ENCODE measurements at regions not wholly inside any gene's neighbourhood (a gene's known extent, or its start where the extent isn't known, plus 50 kb on each side); places are given as distances from the start of the nearest gene placed in this dataset.

DNA sequence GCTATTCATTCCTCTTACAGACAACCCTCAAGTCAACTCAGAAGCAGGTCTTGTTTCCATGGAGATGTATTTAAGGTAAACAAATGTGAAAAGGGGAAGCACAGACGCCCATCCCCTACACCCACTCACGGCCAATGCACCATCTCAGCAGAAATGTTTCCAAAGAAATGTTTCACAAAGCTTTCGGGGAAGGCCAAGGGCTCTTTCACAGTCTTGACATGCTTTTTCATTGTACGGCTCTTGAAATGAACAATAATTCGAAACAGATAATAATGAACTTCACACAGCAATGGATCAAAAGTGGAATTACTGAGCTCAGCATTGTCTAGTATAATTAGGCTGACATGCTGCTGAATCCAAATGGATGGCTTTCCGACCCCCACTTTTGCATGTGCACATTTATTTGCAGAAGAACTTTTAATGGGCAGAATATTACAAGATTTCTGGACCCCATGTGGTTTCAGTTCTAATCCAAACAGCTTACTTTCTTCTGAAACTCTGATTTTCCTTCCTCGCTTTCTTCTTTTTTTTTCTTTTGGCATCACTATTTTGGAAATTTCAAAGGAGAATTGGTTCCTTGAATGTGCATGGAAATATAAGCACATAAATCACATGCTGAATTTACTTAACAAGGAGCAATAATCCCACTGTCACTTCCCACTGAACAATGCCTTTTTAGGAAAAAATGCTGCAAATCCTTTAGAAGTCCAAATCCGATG, 160.9 kb downstream of the SMIM20 start:
- peak; percentile 53 to 67 for DNase-seq

DNA sequence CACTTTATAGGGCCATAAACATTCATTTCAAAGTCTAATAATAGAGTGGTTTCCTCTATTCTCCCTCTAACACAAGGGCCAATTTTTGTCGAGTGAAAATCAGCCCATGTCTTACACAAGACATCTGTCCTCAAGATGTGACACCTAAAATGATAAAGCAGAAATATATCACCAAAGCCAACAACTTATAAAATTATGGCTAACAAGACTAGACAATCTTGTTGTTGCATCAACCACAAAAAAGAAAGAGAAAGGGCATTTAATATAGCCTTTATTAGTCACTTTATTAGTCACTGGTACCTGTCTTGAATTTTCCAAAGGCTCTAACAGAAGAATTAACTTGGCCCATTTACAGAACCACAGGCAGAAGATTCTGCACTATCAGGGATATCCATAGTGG, 161.6 kb downstream of the SMIM20 start:
- no peak for DNase-seq

DNA sequence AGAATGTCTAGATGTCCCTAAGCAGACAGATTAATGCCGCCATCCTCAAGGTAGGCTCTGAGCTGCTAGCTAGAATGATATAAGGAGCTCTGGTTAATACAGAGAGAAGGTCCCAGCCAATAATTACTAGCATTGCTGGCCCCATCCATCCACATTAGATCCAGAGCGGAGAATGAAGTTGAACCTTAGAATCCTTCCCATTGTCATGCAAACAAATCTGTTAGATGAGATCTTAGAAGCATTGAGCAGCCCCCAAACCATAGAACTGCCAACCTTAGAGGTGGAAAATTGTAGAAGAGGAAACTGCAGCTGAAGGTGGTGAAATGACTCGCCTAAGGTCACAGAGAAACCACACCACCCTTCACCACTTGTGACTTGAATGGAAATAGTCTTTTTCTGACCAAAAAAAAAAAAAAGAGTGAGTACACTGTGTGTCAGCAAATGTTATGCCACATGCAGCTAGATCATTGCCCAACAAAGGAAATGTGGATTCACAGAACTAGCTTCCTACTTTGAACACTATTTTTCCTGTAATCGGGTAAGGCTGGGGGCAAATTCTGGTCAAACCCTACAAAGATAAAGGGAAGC, 162.1 kb downstream of the SMIM20 start:
- DNase-seq, result peak; percentile 27 to 41

DNA sequence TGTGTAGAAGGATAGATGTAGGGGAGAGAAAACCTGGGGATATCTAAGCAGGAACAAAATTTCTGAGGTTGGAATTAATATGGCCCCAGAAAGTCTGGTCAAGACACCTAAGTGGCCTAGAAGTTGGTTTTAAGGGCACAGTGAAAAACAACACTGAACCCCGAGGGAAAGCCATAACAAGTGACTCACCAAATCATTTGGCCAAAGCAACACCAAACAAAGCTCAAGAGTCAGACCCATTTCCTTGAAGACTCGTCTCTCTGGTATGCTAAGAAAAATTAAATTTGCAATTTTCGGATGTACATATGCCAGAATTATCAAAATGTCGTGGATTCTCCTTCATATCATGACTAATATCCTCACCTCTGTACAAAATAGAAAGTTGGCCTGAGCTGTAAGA, 162.9 kb downstream of the SMIM20 start:
- no peak for DNase-seq

DNA sequence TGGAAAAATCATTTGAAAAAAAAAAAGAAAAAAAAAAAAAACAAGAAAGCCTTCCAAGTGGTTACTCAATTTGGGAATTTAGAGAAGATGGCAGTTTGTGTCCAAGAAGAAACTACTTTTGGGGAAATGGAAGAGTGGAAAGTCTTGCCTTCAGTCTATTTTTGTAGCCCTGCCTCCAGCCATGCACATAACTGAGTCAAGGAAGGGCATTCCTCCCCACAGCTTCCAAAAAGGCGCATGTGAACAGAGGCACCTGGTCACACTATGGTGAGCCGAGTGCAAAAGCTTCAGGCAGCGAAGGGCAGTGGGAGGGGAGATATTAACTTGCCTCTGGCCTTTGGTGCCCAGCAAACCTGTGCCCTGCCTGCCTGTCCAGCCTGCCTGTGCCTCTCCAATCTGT, 163.7 kb downstream of the SMIM20 start:
- no peak for DNase-seq

DNA sequence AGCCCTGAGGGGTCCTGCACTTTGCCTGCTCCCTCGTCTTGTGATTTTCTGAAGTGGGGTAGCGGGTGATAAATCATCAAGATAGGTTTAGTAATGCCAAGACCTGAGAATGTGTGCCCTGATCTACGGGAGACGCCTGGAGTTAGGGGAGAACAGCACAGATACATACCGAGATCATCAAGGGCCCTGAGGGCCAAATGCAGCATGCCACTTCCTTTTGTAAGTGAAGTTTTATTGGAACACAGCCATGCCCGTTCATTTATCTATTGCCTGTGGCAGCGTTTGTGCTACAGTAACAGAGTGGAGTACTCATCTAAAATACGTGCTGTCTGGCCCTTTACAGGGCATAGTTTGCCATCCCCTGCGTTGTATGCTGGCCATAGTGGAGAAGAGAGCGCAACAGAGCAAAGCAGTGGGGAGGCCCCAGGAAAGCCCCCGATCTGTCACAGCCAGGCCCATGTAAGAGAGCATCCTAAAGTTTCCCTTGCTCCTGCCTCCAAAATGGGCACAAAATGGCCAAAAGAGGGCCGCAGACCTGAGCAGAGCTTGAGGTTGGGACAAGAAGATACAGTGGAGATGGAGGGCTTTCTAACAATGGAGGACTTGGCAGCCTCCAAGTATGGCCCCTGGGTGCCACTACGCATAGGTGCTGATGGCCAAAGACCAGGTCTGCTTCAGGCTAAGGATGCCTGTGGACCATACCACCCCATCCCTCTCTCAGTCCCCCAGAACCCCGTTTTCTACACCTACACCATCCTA, 167.0 kb downstream of the SMIM20 start:
- no peak for DNase-seq

DNA sequence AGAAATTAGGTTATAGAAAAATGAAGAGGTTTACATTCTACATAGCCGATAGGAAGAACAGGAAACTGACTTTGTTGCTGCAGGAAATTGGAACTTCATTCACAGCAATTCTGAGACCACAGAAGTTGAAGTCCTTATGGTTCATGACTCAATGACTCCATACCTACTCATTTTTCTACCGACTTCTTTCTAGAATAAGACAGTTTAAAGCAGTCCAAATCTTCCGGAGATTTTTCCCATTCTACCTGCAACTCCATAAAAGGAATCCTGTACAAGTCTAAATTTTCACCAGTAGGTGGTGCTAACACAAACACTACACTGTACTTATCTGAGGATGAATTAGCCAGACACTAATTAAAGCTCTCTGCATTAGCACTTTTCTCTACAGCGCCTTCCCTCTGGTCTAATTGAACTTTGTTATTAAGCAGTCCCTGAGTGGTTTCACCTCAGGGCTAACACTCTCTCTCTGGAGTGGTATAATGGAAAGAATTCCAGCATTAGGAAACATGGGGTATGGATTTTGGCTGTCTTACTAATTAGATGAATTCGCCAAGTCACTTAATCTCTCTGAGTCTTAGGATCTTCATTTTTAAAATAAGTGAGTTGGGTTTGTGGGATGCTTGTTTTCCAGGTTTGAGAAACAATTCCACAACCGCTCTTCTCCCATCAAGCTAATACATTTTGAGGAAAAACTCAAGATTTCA, 167.9 kb downstream of the SMIM20 start:
- no peak for DNase-seq

DNA sequence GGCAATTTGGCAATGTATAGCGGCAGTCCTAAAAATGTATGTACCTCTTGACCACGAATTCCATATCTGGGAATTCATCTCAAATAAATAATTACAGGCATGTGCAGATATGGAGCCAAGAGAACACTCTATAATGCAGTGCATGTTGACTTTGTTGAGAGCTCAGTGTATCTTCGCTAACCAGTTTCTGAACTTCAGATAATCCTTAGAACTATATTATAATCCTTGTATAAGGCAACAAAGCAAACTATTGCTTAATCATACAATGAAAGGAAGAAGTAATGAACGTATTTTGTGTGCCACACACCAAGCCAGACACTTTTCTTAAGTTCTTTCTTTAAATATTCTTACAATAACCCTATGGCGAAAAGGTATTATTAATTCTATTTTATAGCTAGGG, 168.5 kb downstream of the SMIM20 start:
- DNase-seq, result no peak

DNA sequence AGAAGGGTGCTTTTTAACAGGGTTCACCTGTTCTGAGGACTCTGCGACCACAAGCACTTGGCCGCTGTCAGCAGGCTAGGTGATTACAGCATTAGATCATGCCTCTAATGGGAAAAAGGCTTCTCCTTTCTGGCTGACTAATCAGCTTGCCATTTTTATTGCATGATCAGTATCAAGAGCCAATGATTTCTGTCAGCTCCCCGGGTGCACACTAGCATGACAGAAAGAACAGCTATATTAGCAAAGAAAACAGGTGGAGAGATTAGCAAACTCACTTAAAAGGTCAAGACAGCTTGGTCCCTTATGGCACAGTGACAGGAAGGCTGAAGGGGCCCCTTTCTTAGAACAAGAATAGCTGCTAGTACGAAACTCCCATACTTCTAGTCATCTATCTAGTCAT, 170.0 kb downstream of the SMIM20 start:
- DNase-seq, result no peak

DNA sequence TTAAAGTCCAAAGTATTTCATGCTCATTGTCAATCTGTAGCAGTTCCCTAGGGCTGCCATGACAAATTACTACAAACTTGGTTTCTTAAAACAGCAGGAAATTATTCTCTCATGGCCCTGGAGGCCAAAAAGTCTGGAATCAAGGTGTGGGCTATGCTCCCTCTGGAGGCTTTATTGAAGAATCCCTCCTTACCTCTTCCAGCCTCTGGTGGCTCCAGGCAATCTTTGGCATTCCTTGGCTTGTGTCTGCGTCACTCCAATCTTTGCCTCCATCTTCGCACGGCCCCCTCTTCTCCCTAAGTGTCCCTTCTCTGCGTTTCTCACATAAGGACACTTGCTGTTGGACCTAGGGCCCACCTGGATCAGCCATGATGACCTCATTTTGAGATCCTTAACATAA, 170.4 kb downstream of the SMIM20 start:
- DNase-seq, result no peak

DNA sequence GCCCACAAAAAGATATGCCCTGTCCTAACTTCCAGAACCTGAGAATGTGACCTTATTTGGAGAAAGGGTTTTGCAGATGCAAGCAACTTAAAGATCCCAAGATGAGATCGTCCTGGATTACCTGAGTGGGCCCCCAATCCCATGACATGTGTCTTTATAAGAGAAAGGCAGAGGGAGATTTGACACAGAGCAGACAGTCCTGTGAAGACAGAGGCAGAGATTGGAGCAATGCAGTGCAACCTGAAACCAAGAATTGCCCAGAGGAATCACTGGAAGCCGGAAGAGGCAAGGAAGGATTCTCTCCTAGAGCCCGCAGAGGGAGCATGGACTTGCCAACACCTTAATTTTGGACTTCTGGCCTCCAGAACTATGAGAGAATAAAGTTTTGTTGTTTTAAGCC, 171.5 kb downstream of the SMIM20 start:
- no peak for DNase-seq

DNA sequence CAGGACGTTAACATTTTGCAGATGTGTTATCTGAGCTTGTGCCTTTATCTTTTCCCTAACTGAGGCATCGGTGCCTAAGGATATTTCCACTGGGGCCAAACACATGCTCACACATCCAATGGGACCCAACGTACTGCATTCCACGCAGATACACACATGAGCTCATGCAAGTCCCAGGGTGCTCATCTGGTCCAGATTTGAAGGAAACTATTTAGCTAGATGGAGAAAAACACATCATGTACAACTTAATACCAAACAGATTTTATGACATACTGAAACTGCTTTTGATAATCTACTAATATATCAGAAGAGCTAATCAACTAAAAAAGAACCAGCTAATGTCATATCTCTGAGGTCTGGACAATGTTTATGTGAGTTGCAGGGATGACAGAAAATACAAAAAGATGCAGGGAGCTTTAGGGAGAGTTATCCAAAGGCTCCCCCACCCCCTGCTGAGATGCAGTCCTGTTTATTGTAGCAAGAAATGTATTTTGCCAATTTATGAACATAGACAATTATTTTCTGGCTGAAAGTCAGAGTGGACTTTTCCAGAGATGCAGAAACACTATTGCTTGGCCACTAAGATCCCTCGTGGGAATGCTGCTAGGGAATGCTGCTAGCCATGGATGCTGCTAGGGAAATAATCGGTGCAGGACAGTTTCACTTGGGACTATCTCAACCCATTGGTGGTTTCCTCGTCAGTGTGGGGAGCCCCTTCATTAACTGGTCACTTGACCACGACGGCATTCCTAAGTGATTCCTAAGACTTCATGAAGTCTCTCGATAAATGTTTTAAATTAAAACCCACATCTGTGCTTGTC, 172.8 kb downstream of the SMIM20 start:
- DNase-seq, result no peak

DNA sequence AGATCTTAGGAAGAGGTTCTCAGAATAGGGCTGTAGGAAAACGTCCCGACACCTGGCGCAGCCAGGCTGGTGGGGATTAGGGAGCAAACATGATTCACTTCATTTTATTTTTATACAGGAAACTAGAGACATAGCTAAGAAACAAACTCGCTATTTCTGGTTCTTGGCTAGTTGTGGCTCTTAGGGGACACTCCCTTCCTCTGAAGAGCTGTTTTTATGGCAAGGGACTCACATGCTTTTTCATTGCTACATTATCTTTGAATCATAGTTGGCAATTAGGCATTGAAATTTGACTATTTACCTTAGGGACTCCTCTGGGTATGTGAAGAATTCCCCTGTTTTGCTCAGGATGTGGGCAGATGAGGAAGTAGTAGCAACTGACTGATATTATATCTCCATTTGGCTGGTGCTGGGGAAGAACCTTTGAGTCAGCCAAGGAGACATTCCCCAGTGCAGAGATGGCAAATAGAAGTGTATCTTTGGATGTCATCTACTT, 174.5 kb downstream of the SMIM20 start:
- peak in 1 of 2 donors; percentile 28 for DNase-seq

DNA sequence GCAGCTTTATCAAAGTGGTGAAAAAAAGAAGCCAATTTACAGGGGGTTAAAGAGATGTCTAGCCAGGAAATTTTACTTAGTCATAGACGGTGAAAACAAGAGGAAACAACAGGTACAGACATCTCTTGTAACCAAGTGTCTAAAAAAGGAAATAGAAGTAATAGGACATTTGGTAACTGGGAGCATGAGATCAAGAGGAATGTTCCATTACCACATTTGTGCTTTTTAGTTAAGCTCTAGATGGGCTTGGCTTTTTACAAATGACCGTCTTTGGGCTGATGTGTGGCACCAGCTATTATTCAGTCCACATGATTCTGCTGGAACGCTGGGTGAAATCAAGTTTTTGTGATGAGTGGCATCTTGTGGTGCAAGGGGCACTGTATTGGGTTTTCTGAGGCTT, 179.5 kb downstream of the SMIM20 start:
- no peak for DNase-seq

DNA sequence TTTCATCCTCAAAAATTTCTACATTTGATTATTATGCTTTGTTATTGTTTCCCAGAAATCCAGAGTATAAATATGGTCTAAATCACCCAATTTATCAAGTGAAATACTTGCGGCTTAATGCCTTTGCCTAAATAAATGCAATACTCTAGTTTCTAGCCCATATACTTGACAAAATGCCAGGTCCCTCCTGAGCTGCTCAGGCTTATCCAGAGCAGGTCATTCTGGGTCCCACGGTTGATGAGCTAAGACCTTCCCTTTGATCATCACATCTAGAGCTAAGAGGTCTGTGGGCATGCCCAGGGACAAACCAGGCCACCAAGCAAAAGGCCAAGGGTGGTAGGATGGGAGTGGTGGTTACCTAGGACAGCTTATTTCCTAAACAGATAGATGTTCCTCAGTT, 180.1 kb downstream of the SMIM20 start:
- no peak for DNase-seq

DNA sequence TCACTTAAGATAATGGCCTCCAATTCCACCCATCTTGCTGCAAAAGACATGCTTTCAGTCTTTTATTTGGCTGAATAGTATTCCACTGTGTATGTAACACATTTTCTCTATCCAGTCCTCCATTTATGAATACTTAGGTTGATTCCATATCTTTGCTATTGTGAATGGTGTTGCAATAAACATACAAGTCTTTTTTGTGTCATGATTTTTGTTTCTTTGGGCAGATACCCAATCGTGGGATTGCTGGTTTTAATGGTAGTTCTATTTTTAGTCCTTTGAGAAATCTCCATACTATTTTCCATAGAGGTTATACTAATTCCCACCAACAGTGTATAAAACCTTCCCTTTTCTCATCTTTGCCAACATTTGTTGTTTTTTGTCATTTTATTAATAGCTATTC, 180.9 kb downstream of the SMIM20 start:
- DNase-seq, result no peak

DNA sequence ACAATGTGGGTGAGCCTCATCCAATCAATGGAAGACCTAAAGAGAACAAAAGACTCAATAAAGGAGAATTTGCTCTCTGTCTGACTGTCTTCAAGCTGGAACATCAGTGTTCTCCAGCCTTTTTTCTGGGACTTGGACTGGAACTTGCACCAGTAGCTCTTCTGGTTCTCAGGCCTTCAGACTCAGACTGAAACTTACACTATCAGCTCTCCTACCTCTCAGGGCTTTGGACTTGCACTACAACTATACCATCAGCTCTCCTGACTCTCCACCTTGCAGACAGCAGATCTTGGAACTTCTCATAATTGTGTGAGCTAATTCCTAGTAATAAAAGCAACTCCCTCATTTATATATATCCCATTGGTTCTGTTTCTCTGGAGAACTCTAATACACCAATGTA, 185.9 kb downstream of the SMIM20 start:
- no peak for DNase-seq

DNA sequence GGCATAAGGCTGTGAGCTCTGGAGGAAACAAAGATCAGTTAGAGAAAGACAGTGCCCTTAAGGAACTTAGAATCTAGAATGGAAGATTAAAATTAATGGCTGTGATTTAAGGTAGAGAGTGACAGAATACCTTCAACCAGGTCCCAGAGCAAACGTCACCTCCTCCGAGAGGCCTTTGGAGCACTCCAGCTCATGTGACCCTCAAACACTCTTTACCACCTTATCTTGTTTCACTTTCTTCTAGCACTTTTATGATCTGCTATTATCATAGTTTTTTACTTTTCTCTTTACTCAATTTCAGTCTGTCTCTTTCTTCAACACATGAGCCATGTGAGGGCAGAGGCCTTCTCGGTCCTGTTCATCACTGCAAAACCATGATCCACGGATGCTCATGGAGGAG, 187.0 kb downstream of the SMIM20 start:
- no peak for DNase-seq

DNA sequence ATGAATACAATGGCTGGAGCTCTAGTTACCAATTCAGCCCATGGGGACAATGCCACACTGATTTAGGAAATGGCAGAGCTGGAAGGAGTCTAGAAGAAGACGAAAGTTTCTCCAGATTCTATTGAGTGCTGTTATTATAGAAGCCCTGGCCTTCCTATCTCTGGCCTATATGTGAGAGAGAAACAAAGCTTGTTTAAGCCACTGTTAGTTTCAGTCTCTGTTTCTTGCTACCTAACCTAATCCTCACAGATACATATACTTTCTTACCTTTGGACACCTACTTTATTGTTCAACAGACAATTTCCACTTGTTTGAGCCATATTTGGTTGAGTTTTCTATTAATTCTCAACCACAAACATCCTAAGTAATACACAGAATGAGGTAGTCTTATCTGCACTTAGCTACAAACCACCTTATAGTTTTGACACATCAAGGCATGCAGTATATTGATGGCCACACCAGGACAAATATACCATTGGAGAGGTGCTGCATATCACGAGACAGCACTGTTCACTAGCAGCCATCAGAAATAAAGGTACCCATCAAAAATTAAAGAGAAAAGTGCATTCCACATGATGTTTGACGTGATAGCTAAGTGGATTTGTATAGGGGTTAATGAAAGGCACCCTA, 190.2 kb downstream of the SMIM20 start:
- DNase-seq, result no peak

DNA sequence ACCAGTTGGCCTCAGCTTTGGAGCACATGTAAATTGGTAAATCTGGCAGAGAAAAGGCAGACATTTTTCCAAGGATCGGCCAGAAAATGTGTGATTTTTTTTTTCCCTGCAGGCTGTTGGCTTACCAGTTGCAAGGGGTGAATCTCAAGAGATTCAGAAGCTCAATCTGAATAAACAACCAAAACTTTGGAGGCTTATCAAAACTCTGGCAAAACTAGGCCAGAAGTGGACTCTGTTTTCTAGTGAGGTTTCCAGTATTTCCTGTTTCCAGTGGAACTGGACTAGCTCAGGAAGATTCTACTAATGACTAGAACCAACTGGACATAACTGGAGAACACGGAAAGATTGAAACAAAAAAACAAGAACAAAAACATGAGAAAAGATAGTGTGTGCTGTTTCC, 191.3 kb downstream of the SMIM20 start:
- DNase-seq, result no peak

DNA sequence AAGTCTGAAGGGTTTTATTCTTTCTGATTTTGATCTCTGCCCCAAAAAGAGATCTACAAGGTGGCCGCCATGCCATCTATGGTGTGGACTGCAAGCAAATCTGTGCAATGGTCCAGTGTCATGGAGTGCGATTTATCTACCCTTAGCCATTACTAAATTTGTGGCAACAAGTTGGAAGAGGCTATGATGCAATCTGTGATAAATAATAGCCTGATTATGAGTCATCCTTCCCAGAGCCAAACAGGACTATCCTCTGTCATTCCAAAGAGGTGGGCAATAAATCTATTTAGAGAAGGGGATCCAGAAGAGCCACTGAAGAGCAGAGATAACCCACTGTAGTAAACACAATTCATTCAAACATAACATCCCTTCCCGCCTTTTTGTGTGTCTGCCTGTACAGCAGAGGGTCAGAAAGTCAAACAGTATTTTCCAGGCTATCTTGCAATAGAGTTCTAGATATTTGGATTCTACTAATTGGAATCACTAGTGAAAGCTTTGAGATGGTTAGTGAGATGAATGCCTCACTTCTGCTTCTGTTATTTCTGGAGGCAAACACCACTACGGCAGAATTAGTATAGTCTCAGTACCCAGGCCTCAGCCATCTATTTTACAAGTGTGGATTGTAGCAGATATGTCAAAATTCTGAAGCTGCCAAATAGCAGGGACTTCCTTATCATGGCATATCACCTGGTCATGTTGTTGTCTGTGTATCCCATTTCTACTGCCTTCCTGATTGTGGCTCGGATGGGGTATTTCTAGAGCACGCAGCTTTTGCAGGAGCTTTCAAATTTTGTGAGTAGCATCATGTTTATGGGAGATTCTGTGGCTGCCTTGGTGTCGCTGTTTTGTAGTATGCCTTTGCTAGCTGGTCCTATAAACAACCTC, 192.0 kb downstream of the SMIM20 start:
- no peak for DNase-seq
